GM18870 (cell line): ENCODE measurements at regions not wholly inside any gene's neighbourhood (a gene's known extent, or its start where the extent isn't known, plus 50 kb on each side); places are given as distances from the start of the nearest gene placed in this dataset.
"Not testable (repeated sequence)": the region's sequence is repeated elsewhere in the genome, so short reads cannot be mapped to it uniquely, and the experiment has no call there.

Experiments
- ATAC-seq: cut with Tn5 transposase; IDR thresholded peaks from one replicate; pipeline ENCODE4 v1.9.1; 2021; ENCODE audit warnings: moderate library complexity; ENCODE audit not compliant: unreplicated experiment

DNA sequence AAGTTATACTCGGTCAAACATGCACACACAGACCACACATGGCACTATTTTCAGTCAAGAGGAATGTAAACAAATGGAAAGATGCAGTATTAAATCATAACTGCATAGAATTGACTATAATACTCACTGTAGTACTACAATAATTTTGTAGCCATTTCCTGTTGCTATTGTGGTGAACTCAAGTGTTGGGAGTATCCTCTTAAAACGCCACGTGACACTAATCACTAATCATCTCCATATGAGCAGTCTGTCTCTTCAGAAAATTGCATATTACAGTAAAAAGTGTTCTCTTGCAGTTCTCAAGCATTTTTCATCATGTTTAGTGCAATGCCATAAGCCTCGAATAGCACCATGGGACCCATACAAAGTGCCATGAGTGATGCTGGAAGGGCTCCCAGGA, 258.7 kb upstream of the ID4 start:
- ATAC-seq: no peak

GRCh38 chr6:19584207-19584606, 253.0 kb upstream of the ID4 start:
- ATAC-seq: not testable (repeated sequence)

- ATAC-seq: no peak
Measured at GRCh38 chr6:19587238-19587942, 249.8 kb upstream of the ID4 start.

GRCh38 chr6:19590501-19591131, 246.6 kb upstream of the ID4 start:
- no peak for ATAC-seq

- no peak for ATAC-seq
Measured at GRCh38 chr6:19597809-19598320, 239.3 kb upstream of the ID4 start.

- ATAC-seq: no peak
Measured at GRCh38 chr6:19599796-19600464, 237.2 kb upstream of the ID4 start.

GRCh38 chr6:19602434-19603013, 234.6 kb upstream of the ID4 start:
- no peak for ATAC-seq

DNA sequence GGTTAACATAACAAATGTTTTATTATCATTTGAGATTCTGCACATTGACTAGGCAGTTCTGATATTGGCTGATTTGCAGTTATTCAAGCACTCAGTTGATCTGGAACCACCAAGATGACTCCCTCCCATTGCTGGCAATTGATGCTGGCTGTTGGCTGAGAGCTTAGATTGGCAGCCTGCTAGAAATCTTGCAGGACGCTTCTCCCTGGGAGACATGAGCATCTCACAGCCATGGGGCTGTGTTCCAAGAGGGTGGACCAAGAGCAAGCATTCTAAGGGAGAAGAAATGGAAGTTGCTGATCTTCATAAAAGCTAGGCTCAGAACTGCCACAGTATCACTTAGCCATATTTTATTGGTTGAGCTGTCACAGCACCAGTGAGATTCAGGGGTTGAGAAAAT, 233.4 kb upstream of the ID4 start:
- no peak for ATAC-seq

- no peak for ATAC-seq
Measured at GRCh38 chr6:19605624-19606023, 231.5 kb upstream of the ID4 start.

- no peak for ATAC-seq
Measured at GRCh38 chr6:19608546-19608945, 228.6 kb upstream of the ID4 start.

- no peak for ATAC-seq
Measured at GRCh38 chr6:19609972-19610641, 227.1 kb upstream of the ID4 start.

DNA sequence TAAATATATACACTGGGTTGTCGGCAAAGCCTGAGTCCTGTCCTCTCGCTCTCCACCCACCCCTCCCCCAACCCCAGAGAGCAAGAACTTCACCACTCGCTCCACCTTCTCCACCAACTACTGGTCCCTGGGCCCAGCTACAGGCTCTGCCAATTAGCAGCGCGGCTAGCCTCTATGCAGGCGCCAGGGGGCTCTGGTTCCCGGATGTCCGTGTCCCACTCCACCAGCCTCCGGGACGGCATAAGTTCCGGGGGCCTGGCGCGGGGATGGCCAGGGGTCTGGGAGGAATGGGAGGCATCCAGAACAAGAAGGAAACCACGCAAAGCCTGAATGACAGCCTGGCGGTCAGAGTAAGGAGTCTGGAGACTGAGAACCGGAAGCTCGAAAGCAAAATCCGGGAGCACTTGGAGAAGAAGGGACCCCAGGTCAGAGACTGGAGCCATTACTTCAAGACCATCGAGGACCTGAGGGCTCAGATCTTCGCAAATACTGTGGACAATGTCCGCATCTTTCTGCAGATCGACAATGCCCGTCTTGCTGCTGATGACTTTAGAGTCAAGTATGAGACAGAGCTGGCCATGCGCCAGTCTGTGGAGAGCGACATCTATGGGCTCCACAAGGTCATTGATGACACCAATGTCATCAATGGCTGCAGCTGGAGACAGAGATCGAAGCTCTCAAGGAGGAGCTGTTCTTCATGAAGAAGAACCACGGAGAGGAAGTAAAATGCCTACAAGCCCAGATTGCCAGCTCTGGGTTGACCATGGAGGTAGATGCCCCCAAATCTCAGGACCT, 224.3 kb upstream of the ID4 start:
- not testable (repeated sequence) for ATAC-seq

DNA sequence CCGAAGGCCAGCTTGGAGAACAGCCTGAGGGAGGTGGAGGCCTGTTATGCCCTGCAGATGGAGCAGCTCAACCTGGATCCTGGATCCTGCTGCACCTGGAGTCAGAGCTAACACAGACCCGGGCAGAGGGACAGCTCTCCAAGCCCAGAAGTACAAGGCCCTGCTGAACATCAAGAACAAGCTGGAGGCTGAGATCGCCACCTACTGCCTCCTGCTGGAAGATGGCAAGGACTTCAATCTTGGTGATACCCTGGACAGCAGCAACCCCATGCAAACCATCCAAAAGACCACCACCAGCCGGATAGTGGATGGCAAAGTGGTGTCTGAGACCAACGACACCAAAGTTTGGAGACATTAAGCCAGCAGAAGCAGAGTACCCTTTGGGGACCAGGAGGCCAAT, 223.5 kb upstream of the ID4 start:
- ATAC-seq: no peak

DNA sequence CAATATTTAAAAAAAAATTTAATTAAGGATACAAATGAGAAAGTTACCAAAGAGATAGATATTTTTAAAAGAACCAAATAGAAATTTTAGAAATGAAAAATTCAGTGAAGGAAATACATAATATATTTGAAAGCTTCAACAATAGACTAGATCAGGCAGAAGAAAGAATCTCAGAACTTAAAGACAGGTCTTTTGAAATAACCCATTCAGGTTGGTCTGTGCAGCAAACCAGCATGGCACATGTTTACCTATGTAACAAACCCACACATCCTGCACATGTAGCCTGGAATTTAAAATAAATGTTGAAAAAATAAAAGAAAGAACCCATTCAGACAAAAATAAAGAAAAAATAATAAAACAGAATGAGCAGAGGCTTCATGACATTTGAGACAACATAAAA, 221.1 kb upstream of the ID4 start:
- ATAC-seq: no peak

DNA sequence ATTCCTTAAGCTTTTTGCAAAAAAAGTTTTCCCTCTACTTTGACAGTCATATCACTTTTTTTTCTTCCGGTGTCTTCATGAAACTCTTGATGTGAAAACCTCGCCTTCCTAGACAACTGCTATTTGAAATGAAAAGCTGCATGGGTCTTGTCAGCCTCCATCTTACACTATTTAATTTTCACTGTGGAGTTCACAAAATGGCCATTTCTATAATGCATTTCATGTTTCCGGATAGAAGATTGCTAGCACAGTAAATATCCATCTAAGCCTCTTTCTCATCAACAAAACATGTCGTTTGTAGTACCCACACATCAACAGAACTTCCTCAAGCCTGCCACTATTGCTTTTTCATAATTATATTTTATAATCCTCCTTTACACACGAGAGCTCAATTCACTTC, 204.9 kb upstream of the ID4 start:
- ATAC-seq: no peak

DNA sequence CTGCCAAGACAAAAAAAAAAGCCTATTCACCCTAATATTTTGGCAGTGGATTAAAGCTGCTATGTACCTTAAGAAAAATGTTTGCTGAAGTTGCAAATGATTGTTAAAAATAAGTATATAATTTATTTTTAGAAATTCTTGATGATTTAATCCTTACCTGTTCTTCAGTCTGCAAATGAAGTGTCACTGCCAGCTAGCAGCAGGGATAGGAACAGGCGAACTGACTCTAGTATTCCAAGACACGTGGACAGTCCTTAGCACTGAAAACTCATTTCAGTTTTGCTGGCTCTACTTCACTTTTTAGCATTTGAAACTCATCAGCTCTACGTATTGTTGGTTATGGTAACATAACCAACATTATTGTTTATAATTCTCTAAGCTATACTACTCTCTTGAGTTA, 204.4 kb upstream of the ID4 start:
- no peak for ATAC-seq

- ATAC-seq: no peak
Measured at GRCh38 chr6:19635728-19636127, 201.4 kb upstream of the ID4 start.

DNA sequence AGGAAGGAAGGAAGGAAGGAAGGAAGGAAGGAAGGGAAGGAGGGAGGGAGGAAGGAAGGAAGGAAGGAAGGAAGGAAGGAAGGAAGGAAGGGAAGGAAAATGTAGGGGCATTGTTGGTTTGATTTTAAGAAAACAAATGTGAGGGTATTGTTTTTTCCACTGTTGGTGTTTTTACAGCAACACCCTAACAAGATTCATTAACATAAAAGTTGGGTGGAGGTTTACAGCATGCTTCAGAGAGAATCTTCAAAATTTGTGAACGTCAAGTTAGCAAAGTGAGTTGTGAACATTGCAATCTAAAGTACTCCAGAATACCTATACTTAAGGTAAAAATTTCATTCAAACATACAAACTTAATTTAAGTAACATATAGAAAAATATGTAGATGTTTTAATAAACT, 200.2 kb upstream of the ID4 start:
- ATAC-seq: no peak

DNA sequence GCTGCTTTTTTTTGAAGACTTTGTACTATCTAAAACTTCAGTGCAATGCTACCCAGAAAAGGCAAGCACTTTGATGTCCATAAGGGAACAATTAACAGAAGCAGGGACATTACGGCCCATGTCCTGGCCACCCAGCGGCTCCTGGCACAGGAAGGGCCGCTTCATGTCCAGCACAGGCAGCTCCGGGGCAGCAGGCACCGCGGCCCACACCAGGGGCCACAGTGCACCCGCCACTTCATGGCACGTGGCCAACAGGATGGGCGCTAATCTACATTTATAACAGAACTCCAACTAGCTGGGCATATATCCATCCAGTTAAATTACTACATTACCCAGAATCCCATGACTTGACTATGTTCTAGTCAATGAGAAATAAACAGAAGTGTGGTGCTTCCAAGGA, 198.2 kb upstream of the ID4 start:
- ATAC-seq: no peak

GRCh38 chr6:19643287-19643686, 193.9 kb upstream of the ID4 start:
- no peak for ATAC-seq
